ENCODE measurements at regions not wholly inside any gene's neighbourhood (a gene's known extent, or its start where the extent isn't known, plus 50 kb on each side); places are given as distances from the start of the nearest gene placed in this dataset.

DNA sequence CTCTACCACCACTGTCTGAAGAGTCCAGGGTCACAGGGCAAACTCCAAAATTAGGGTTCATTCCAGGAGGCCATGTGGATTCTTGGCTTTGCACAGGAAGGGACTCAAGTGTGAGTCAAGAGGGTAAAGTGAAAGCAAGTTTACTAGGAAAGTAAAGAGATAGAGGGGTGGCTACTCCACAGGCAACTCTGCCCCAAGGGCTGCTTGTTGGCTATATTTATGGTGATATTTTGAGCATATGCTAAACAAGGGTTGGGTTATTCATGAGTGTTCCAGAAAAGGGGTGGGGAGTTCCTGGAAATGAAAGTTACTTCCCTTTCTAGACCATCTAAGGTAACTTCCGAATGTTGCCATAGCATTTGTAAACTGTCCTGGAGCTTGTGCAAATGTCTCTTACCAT is 1222.0 kb upstream of the TENM3 start:
- TF ChIP-seq, protein P1, sequence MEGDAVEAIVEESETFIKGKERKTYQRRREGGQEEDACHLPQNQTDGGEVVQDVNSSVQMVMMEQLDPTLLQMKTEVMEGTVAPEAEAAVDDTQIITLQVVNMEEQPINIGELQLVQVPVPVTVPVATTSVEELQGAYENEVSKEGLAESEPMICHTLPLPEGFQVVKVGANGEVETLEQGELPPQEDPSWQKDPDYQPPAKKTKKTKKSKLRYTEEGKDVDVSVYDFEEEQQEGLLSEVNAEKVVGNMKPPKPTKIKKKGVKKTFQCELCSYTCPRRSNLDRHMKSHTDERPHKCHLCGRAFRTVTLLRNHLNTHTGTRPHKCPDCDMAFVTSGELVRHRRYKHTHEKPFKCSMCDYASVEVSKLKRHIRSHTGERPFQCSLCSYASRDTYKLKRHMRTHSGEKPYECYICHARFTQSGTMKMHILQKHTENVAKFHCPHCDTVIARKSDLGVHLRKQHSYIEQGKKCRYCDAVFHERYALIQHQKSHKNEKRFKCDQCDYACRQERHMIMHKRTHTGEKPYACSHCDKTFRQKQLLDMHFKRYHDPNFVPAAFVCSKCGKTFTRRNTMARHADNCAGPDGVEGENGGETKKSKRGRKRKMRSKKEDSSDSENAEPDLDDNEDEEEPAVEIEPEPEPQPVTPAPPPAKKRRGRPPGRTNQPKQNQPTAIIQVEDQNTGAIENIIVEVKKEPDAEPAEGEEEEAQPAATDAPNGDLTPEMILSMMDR (conservative IDR thresholded peaks at IDR 0.05; ENCODE audit: low read depth, low read length) = no peak
- TF ChIP-seq RFX5 (IDR thresholded peaks at IDR 0.05; ENCODE audit: low read depth, low read length) = no peak
- TF ChIP-seq CEBPB (IDR thresholded peaks at IDR 0.05; ENCODE audit: low read depth, low read length) = no peak
- no peak for TF ChIP-seq NFE2L2 (IDR thresholded peaks at IDR 0.05; ENCODE audit: low read depth, low read length)
- TF ChIP-seq POLR2A (IDR thresholded peaks at IDR 0.05; ENCODE audit: low read depth, low read length) = no peak
- no peak for TF ChIP-seq CHD1 (IDR thresholded peaks at IDR 0.05; ENCODE audit: low read depth, low read length)
- TF ChIP-seq MAFK (IDR thresholded peaks at IDR 0.05; ENCODE audit: low read depth, low read length) = no peak
- TF ChIP-seq BHLHE40 (IDR thresholded peaks at IDR 0.05; ENCODE audit: low read depth, low read length) = no peak
- TF ChIP-seq RAD21 (IDR thresholded peaks at IDR 0.05; ENCODE audit: low read length) = no peak
- no peak for TF ChIP-seq RCOR1 (IDR thresholded peaks at IDR 0.05; ENCODE audit: insufficient replicate concordance, low read length)
- TF ChIP-seq, protein P2, sequence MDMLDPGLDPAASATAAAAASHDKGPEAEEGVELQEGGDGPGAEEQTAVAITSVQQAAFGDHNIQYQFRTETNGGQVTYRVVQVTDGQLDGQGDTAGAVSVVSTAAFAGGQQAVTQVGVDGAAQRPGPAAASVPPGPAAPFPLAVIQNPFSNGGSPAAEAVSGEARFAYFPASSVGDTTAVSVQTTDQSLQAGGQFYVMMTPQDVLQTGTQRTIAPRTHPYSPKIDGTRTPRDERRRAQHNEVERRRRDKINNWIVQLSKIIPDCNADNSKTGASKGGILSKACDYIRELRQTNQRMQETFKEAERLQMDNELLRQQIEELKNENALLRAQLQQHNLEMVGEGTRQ (IDR thresholded peaks at IDR 0.05; ENCODE audit: low read depth, low read length) = no peak
- TF ChIP-seq FOS (IDR thresholded peaks at IDR 0.05; ENCODE audit: low read depth, low read length) = no peak

Measured in IMR-90 (cell line).